A673 (cell line): ENCODE measurements at regions not wholly inside any gene's neighbourhood (a gene's known extent, or its start where the extent isn't known, plus 50 kb on each side); places are given as distances from the start of the nearest gene placed in this dataset.
A peak's percentile ranks its signal among the peaks of the same experiment; 100 is the strongest.

ENCODE experiments used
- BruUV-seq: library from RNA; stranded (reverse); fragments of 400-500 nt; replicated peaks from 2 replicates; lab custom pipeline; 2021; lab: Mats Ljungman, UMichigan
- CTCF ChIA-PET: fragments of 300-600 bp; sonication (Branson Sonifier 250); formaldehyde crosslinking; loops from one replicate; lab custom pipeline; 2022; ENCODE audit warnings: antibody characterized with exemption; lab: Charles Lee
- POLR2A ChIA-PET: fragments of 300-600 bp; sonication (Branson Sonifier 250); formaldehyde crosslinking; loops from one replicate; lab custom pipeline; 2022; ENCODE audit warnings: antibody characterized with exemption; ENCODE audit not compliant: low non-redundant PET; lab: Charles Lee
- DNase-seq: peaks from one replicate; pipeline ENCODE4 v3.0.0-alpha.2; 2015; ENCODE audit warnings: low spot score
- H3K27ac ChIP-seq: fragments of 200-600 bp; sonication (generic); 2 replicates; pipeline ENCODE4 v1.5.1; 2016; ENCODE audit warnings: mixed run types, low read depth, mild to moderate bottlenecking, mixed read lengths, antibody characterized with exemption, low read length; ENCODE audit not compliant: poor library complexity, severe bottlenecking
- H3K27me3 ChIP-seq: fragments of 200-600 bp; sonication (generic); replicated peaks from 2 replicates; pipeline ENCODE4 v1.6.1; 2017; ENCODE audit warnings: mixed run types, low read depth, mild to moderate bottlenecking, mixed read lengths, antibody characterized with exemption, low read length; ENCODE audit not compliant: insufficient read depth, poor library complexity
- H3K36me3 ChIP-seq: fragments of 200-600 bp; sonication (generic); 2 replicates; pipeline ENCODE4 v1.6.1; 2016; ENCODE audit warnings: mixed run types, mild to moderate bottlenecking, mixed read lengths, antibody characterized with exemption, low read length; ENCODE audit not compliant: insufficient read depth, poor library complexity, severe bottlenecking
- H3K4me1 ChIP-seq: fragments of 200-600 bp; sonication (generic); 2 replicates; pipeline ENCODE4 v1.6.1; 2017; ENCODE audit warnings: mixed run types, mild to moderate bottlenecking, mixed read lengths, antibody characterized with exemption, low read length; ENCODE audit not compliant: insufficient read depth, poor library complexity, severe bottlenecking
- H3K4me3 ChIP-seq: fragments of 200-600 bp; sonication (generic); 2 replicates; pipeline ENCODE4 v1.5.1; 2016; ENCODE audit warnings: low read depth, mixed run types, mild to moderate bottlenecking, mixed read lengths, low read length; ENCODE audit not compliant: poor library complexity, severe bottlenecking
- H3K9me3 ChIP-seq: fragments of 200-600 bp; sonication (generic); 2 replicates; pipeline ENCODE4 v1.6.1; 2016; ENCODE audit warnings: mixed run types, low read depth, mild to moderate bottlenecking, mixed read lengths, antibody characterized with exemption, low read length; ENCODE audit not compliant: poor library complexity, severe bottlenecking
- EZH2 ChIP-seq: fragments of 200-600 bp; sonication (generic); IDR thresholded peaks from 2 replicates; pipeline ENCODE4 v1.6.1; 2017; ENCODE audit warnings: borderline replicate concordance, low read depth, mild to moderate bottlenecking, mixed read lengths, antibody characterized with exemption, low read length; ENCODE audit not compliant: poor library complexity, severe bottlenecking
- intact Hi-C: fragments of 100-400 bp; cut with micrococcal nuclease; formaldehyde crosslinking; loops from one replicate; pipeline ENCODE4 v1.10.0; 2022; ENCODE audit not compliant: unreplicated experiment
- TF ChIP-seq, protein P1 (sequence below): fragments of 300-800, 200-600 bp; sonication (generic); conservative IDR thresholded peaks from 2 replicates; pipeline ENCODE4 v1.5.1; 2017; ENCODE audit warnings: low read depth, mild to moderate bottlenecking, antibody characterized with exemption, low read length, moderate library complexity, mixed read lengths

DNA sequence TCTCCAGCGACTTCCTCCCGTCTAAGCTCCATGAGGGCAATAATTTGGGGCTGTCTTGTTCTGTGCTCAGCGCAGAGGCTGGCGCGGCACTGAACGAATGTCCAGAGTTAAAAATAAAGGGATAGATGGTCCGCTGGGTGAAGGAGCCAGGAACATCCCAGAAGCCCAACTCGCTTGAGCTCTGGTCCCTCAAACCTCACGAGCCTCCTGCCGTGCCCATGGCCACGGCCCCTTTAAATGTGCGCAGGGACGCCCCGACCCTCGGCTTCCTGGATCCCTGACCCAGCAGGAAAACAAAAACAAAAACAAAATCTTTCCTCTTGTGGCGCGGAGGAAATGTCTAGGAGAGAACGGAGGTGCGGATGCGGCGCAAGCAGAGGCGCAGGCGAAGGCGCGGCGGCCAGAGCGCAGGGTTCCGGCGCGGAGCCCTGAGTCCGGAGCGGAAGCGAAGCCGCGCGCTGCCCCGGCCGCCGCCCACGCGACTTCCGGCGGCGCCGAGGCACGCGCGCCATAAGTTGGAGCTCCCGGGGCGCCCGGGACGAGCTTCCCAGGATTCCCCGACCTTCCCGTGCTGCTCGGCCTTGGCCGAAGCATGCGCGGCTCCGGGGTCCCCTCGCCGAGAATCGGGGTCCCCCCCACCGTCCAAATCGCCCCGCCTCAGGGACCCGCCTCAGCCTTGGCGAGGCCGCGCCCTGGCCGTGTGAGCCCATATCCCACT, 52.9 kb upstream of the WNT7A start:
- Histone ChIP-seq H3K4me3 (peak overlapping the region; percentile 39), H3K27ac (no peak overlapping the region), H3K27me3 (no peaks in the 10 kb centered on the region), H3K4me1 (no peaks in the 10 kb centered on the region), H3K9me3 (no peaks in the 10 kb centered on the region), H3K36me3 (no peaks in the 10 kb centered on the region)
- CTCF ChIA-PET, result interaction anchor here (0.6 kb wide), 3 partner anchors 18 to 576 kb away, joined by 3 to 7 read pairs (median 5); no protein-coding TSS in a partner anchor
- DNase-seq, result peak; percentile 41
- TF ChIP-seq EZH2, result no peak
- TF ChIP-seq, protein P1, sequence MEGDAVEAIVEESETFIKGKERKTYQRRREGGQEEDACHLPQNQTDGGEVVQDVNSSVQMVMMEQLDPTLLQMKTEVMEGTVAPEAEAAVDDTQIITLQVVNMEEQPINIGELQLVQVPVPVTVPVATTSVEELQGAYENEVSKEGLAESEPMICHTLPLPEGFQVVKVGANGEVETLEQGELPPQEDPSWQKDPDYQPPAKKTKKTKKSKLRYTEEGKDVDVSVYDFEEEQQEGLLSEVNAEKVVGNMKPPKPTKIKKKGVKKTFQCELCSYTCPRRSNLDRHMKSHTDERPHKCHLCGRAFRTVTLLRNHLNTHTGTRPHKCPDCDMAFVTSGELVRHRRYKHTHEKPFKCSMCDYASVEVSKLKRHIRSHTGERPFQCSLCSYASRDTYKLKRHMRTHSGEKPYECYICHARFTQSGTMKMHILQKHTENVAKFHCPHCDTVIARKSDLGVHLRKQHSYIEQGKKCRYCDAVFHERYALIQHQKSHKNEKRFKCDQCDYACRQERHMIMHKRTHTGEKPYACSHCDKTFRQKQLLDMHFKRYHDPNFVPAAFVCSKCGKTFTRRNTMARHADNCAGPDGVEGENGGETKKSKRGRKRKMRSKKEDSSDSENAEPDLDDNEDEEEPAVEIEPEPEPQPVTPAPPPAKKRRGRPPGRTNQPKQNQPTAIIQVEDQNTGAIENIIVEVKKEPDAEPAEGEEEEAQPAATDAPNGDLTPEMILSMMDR, result no peak
- intact Hi-C loops, result no loop called here
- POLR2A ChIA-PET, result no interaction called here
- BruUV-seq, result no TSS peak

DNA sequence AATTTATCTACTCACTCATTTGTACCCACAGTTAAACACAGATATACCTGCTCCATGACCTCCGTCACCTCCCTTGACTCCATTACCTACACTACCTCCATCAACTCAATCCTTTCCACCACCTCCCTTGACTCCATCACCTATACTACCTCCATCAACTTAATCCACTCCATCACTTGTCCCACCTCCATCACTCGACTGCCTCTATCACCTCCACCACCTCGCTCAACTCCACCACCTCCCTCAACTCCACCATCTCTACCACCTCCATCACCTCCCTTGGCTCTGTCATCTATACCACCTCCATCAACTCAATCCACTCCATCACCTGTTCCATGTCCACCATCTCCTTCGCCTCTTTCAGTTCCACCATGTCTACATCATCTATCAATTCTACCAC, 51.3 kb upstream of the WNT7A start:
- CTCF ChIA-PET, result no interaction called here
- Histone ChIP-seq H3K27ac (no peak overlapping the region), H3K4me3 (no peak overlapping the region), H3K36me3 (no peaks in the 10 kb centered on the region), H3K4me1 (no peaks in the 10 kb centered on the region), H3K27me3 (no peaks in the 10 kb centered on the region), H3K9me3 (no peaks in the 10 kb centered on the region)
- intact Hi-C loops, result no loop called here
- POLR2A ChIA-PET, result no interaction called here
- no TSS peak for BruUV-seq
- TF ChIP-seq, protein P1, result no peak
- no peak for TF ChIP-seq EZH2
- DNase-seq, result no peak
